PC-3 (cell line): ENCODE measurements at regions not wholly inside any gene's neighbourhood (a gene's known extent, or its start where the extent isn't known, plus 50 kb on each side); places are given as distances from the start of the nearest gene placed in this dataset.

ENCODE experiments used
- CTCF ChIP-seq: fragments of 300-600 bp; sonication (generic); conservative IDR thresholded peaks from 2 replicates; pipeline ENCODE4 v1.5.1; 2017; ENCODE audit warnings: antibody characterized with exemption, low read depth, mild to moderate bottlenecking, low read length
- EZH2phosphoT487 ChIP-seq: fragments of 300-600 bp; sonication (generic); IDR thresholded peaks from 2 replicates; pipeline ENCODE4 v1.6.1; 2018; ENCODE audit warnings: mild to moderate bottlenecking, antibody characterized with exemption, low read length, borderline replicate concordance

DNA sequence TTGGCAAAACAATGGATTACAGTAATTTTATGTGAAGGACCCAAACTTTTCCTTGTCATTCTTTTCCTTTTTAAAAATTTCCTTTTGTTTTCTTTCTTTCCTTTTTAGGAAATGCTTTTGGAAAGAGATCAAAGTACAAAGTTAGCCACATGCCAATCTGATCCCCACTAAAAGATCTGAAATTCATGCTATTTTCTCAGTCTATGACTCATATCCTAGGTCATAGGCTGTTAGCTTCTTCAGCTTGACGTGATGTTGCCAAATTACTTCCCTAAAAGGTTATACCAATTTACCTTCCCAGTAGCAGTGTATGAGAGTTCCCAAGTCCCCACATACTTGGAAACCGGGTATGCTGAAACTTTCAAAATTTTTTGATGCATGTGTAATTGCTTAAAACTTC is 355.3 kb downstream of the INSIG2 start:
- TF ChIP-seq CTCF = no peak
- TF ChIP-seq EZH2phosphoT487 = no peak
